SK-N-SH (cell line): ENCODE measurements at regions not wholly inside any gene's neighbourhood (a gene's known extent, or its start where the extent isn't known, plus 50 kb on each side); places are given as distances from the start of the nearest gene placed in this dataset.
"Not testable (repeated sequence)": the region's sequence is repeated elsewhere in the genome, so short reads cannot be mapped to it uniquely, and the experiment has no call there.

Source experiments
- CTCF ChIA-PET: fragments of 300-600, 350-600 bp; formaldehyde crosslinking; extraction: SDS; loops from one replicate; lab custom pipeline; 2021; lab: Yijun Ruan, JAX
- POLR2A ChIA-PET: fragments of 350-600 bp; sonication (Branson Sonifier 250); formaldehyde crosslinking; extraction: SDS; loops from one replicate; lab custom pipeline; 2020; ENCODE audit warnings: antibody characterized with exemption, inconsistent platforms; lab: Yijun Ruan, JAX
- DNase-seq: peaks from one replicate; pipeline ENCODE4 v3.0.0; 2012
- H2AFZ ChIP-seq: fragments of 200-600 bp; sonication (generic); 2 replicates; pipeline ENCODE4 v1.8.1; 2016; ENCODE audit warnings: antibody characterized with exemption, mild to moderate bottlenecking, low read depth
- H3F3A ChIP-seq: fragments of 200-600 bp; sonication (generic); replicated peaks from 2 replicates; pipeline ENCODE3; 2016; ENCODE audit warnings: antibody characterized with exemption, mild to moderate bottlenecking; ENCODE audit not compliant: insufficient read depth
- H3K27ac ChIP-seq, 2 experiments: fragments of 200-500 bp in 1 of 2; fragments of 200-600 bp in 1 of 2; sonication (Bioruptor generic) in 1 of 2; sonication (generic), shearing (Covaris generic) in 1 of 2; 2 replicates each; pipeline versions ENCODE4 v1.5.1 to v1.6.1; 2014 to 2016; ENCODE audit warnings: low read depth in 2 of 2, inconsistent platforms in 1 of 2, low read length in 1 of 2, mild to moderate bottlenecking in 1 of 2, mixed read lengths in 1 of 2
- H3K27me3 ChIP-seq: fragments of 200-600 bp; sonication (generic), shearing (Covaris generic); 2 replicates; pipeline ENCODE4 v1.6.1; 2016; ENCODE audit warnings: mixed run types; ENCODE audit not compliant: insufficient read depth
- H3K36me3 ChIP-seq, 2 experiments: fragments of 200-500 bp in 1 of 2; fragments of 200-600 bp in 1 of 2; sonication (Bioruptor generic) in 1 of 2; sonication (generic) in 1 of 2; replicated peaks in 1 of 2; 2 replicates each; pipeline versions ENCODE3 to v1.5.1; 2014 to 2016; ENCODE audit warnings: low read length in 1 of 2, mild to moderate bottlenecking in 1 of 2; ENCODE audit not compliant: insufficient read depth in 2 of 2, control insufficient read depth in 1 of 2
- H3K4me1 ChIP-seq, 2 experiments: fragments of 200-500 bp in 1 of 2; fragments of 200-600 bp in 1 of 2; sonication (Bioruptor generic) in 1 of 2; sonication (generic), shearing (Covaris generic) in 1 of 2; 2 replicates each; pipeline versions ENCODE4 v1.5.1 to v1.6.1; 2014 to 2016; ENCODE audit warnings: low read depth in 1 of 2, low read length in 1 of 2, mixed run types in 1 of 2; ENCODE audit not compliant: insufficient read depth in 2 of 2, control insufficient read depth in 1 of 2
- H3K4me2 ChIP-seq: fragments of 200-600 bp; sonication (generic), shearing (Covaris generic); 2 replicates; pipeline ENCODE4 v1.6.1; 2017; ENCODE audit warnings: mixed run types
- H3K4me3 ChIP-seq, 2 experiments: fragments of 200-500 bp in 1 of 2; fragments of 200-600 bp in 1 of 2; sonication (Bioruptor generic) in 1 of 2; sonication (generic), shearing (Covaris generic) in 1 of 2; 2 replicates each; pipeline versions ENCODE4 v1.5.1 to v1.8.1; 2014 to 2016; ENCODE audit warnings: low read depth in 2 of 2, inconsistent platforms in 1 of 2, low read length in 1 of 2, mild to moderate bottlenecking in 1 of 2, mixed read lengths in 1 of 2, moderate library complexity in 1 of 2
- H3K79me2 ChIP-seq: fragments of 200-600 bp; sonication (generic); 2 replicates; pipeline ENCODE4 v1.8.1; 2017; ENCODE audit warnings: mild to moderate bottlenecking; ENCODE audit not compliant: insufficient read depth
- H3K9ac ChIP-seq: fragments of 200-600 bp; sonication (generic); 2 replicates; pipeline ENCODE4 v1.6.1; 2017; ENCODE audit warnings: mixed run types
- H3K9me2 ChIP-seq: fragments of 200-600 bp; sonication (generic); 2 replicates; pipeline ENCODE4 v1.6.1; 2017; ENCODE audit warnings: mixed run types
- H3K9me3 ChIP-seq: fragments of 200-600 bp; sonication (generic); 2 replicates; pipeline ENCODE4 v1.6.1; 2017; ENCODE audit warnings: mixed run types, mild to moderate bottlenecking, moderate library complexity
- H4K20me1 ChIP-seq: fragments of 200-600 bp; sonication (generic); 2 replicates; pipeline ENCODE4 v1.6.1; 2017; ENCODE audit warnings: mild to moderate bottlenecking, mixed run types; ENCODE audit not compliant: insufficient read depth
- CTCF ChIP-seq: fragments of 200-600 bp; sonication (generic); IDR thresholded peaks from 2 replicates; pipeline ENCODE4 v1.6.1; 2017; ENCODE audit warnings: antibody characterized with exemption, mild to moderate bottlenecking, moderate library complexity
- FOXJ3 ChIP-seq: sonication (generic); formaldehyde crosslinking; IDR thresholded peaks from 2 replicates; pipeline ENCODE4 v1.5.1; 2020; ENCODE audit warnings: mild to moderate bottlenecking, missing genetic modification reagents
- JUND ChIP-seq: IDR thresholded peaks from 2 replicates; pipeline ENCODE4 v1.4.0; 2012
- MAX ChIP-seq: IDR thresholded peaks from 2 replicates; pipeline ENCODE4 v1.4.0; 2012; ENCODE audit warnings: low read depth
- POLR2AphosphoS5 ChIP-seq: IDR thresholded peaks from 2 replicates; pipeline ENCODE4 v1.6.1; 2012; ENCODE audit warnings: low read depth, low read length
- RAD21 ChIP-seq: IDR thresholded peaks from 2 replicates; pipeline ENCODE4 v1.6.1; 2012; ENCODE audit warnings: mild to moderate bottlenecking, low read length
- REST ChIP-seq: IDR thresholded peaks from 2 replicates; pipeline ENCODE4 v1.6.1; 2012; ENCODE audit warnings: mild to moderate bottlenecking, low read depth, low read length, moderate library complexity
- RFX5 ChIP-seq: IDR thresholded peaks from 2 replicates; pipeline ENCODE4 v1.6.1; 2012; ENCODE audit warnings: mild to moderate bottlenecking, improper control_type of control experiment, low read length
- RXRA ChIP-seq: IDR thresholded peaks from 2 replicates; pipeline ENCODE4 v1.4.0; 2012; ENCODE audit warnings: low read depth, mild to moderate bottlenecking, borderline replicate concordance
- SIN3A ChIP-seq: IDR thresholded peaks from 2 replicates; pipeline ENCODE4 v1.6.1; 2012; ENCODE audit warnings: low read depth, mild to moderate bottlenecking, low read length, moderate library complexity, borderline replicate concordance
- SMC3 ChIP-seq: IDR thresholded peaks from 2 replicates; pipeline ENCODE4 v1.6.1; 2012; ENCODE audit warnings: low read depth, low read length, improper control_type of control experiment
- TAF1 ChIP-seq: IDR thresholded peaks from 2 replicates; pipeline ENCODE4 v1.6.1; 2012; ENCODE audit warnings: low read depth, mild to moderate bottlenecking, low read length, moderate library complexity, borderline replicate concordance
- USF1 ChIP-seq: IDR thresholded peaks from 2 replicates; pipeline ENCODE4 v1.4.0; 2012; ENCODE audit warnings: low read depth, borderline replicate concordance
- ZBTB33 ChIP-seq: IDR thresholded peaks from 2 replicates; pipeline ENCODE4 v1.4.0; 2012; ENCODE audit warnings: low read depth, borderline replicate concordance
- WGBS: methylation state at CpG from one replicate; pipeline ENCODE4 v1.1.6; 2017; ENCODE audit warnings: low lambda C conversion rate; 5-methylcytosine and 5-hydroxymethylcytosine counted together

GRCh38 chr9:110021891-110022290, 186.1 kb downstream of the C9orf152 start (continued):
- TF ChIP-seq RAD21: no peak
- TF ChIP-seq, all 33 proteins: peak for 0

GRCh38 chr9:110023221-110023620, 184.7 kb downstream of the C9orf152 start:
- 94% methylated on average over 8 of the region's 8 CpGs for WGBS
- POLR2A ChIA-PET: not testable (repeated sequence)

GRCh38 chr9:110025551-110026170, 182.3 kb downstream of the C9orf152 start:
- no peak for DNase-seq
- Histone ChIP-seq H3K4me3 (no peak overlapping the region), H3K79me2 (peaks cover 10% of the 10 kb centered on the region), H3K9ac (no peak overlapping the region), H2AFZ (no peak overlapping the region), H4K20me1 (no peaks in the 10 kb centered on the region), H3K4me2 (no peak overlapping the region), H3K27ac (no peak overlapping the region), H3K9me3 (no peaks in the 10 kb centered on the region), H3K4me1 (peaks cover 0 to 17% of the 10 kb centered on the region in 2 experiments; a peak in 1 of 4 replicates), H3F3A (peaks cover 28% of the 10 kb centered on the region), H3K36me3 (peaks cover 0 to 1% of the 10 kb centered on the region in 2 experiments), H3K9me2 (no peaks in the 10 kb centered on the region), H3K27me3 (no peaks in the 10 kb centered on the region)
- POLR2A ChIA-PET: no interaction called here
- TF ChIP-seq MAX: no peak
- no peak for TF ChIP-seq JUND
- TF ChIP-seq USF1: no peak
- TF ChIP-seq REST: no peak
- TF ChIP-seq RXRA: no peak
- no peak for TF ChIP-seq ZBTB33
- no peak for TF ChIP-seq RAD21
- no peak for TF ChIP-seq RFX5
- TF ChIP-seq POLR2AphosphoS5: no peak
- no peak for TF ChIP-seq SIN3A
- TF ChIP-seq FOXJ3 (CRISPR knock-in tag): no peak
- no peak for TF ChIP-seq SMC3
- no peak for TF ChIP-seq TAF1
- no peak for TF ChIP-seq CTCF
- WGBS: 84% methylated on average over 4 of the region's 4 CpGs
- CTCF ChIA-PET: no interaction called here

More at GRCh38 chr9:110023221-110023620, 184.7 kb downstream of the C9orf152 start:
- H3K9ac ChIP-seq, H3K4me1 ChIP-seq, H3K4me2 ChIP-seq, H3K9me3 ChIP-seq, H2AFZ ChIP-seq, H4K20me1 ChIP-seq, H3K4me3 ChIP-seq, DNase-seq, H3K27ac ChIP-seq, H3K27me3 ChIP-seq, CTCF ChIA-PET, H3K9me2 ChIP-seq: not testable (repeated sequence)
- peaks cover 0 to 18% of the 10 kb centered on the region in 2 experiments for H3K36me3 ChIP-seq
- peaks cover 11% of the 10 kb centered on the region for H3K79me2 ChIP-seq
- peaks cover 13% of the 10 kb centered on the region for H3F3A ChIP-seq
